ENCODE measurements at regions not wholly inside any gene's neighbourhood (a gene's known extent, or its start where the extent isn't known, plus 50 kb on each side); places are given as distances from the start of the nearest gene placed in this dataset.

- DNase-seq, result no peak
These were observed 165.1 kb upstream of the NCAM1 start for GRCh38 chr11:112795911-112796649.

GRCh38 chr11:112797092-112797491, 164.1 kb upstream of the NCAM1 start:
- DNase-seq, result no peak

GRCh38 chr11:112797648-112798293, 163.4 kb upstream of the NCAM1 start:
- no peak for DNase-seq

GRCh38 chr11:112801025-112801816, 160.0 kb upstream of the NCAM1 start:
- no peak for DNase-seq

GRCh38 chr11:112801817-112802088, 159.5 kb upstream of the NCAM1 start:
- no peak for DNase-seq

- peak; percentile 45 for DNase-seq
These were observed 155.6 kb upstream of the NCAM1 start for GRCh38 chr11:112805658-112806057.

GRCh38 chr11:112806256-112806655, 155.0 kb upstream of the NCAM1 start:
- no peak for DNase-seq

GRCh38 chr11:112806876-112807275, 154.3 kb upstream of the NCAM1 start:
- DNase-seq, result peak; percentile 95

GRCh38 chr11:112809429-112809828, 151.8 kb upstream of the NCAM1 start:
- no peak for DNase-seq

- no peak for DNase-seq
These were observed 150.3 kb upstream of the NCAM1 start for GRCh38 chr11:112810951-112811350.

GRCh38 chr11:112811783-112812182, 149.4 kb upstream of the NCAM1 start:
- DNase-seq, result no peak

- no peak for DNase-seq
These were observed 148.5 kb upstream of the NCAM1 start for GRCh38 chr11:112812729-112813128.

GRCh38 chr11:112814168-112814567, 147.1 kb upstream of the NCAM1 start:
- no peak for DNase-seq

- DNase-seq, result no peak
These were observed 143.8 kb upstream of the NCAM1 start for GRCh38 chr11:112817376-112817775.

GRCh38 chr11:112822478-112823274, 138.5 kb upstream of the NCAM1 start:
- DNase-seq, result peak; percentile 51

- no peak for DNase-seq
These were observed 135.2 kb upstream of the NCAM1 start for GRCh38 chr11:112826026-112826425.

GRCh38 chr11:112826788-112827187, 134.4 kb upstream of the NCAM1 start:
- DNase-seq, result peak; percentile 26

GRCh38 chr11:112828421-112828820, 132.8 kb upstream of the NCAM1 start:
- DNase-seq, result peak; percentile 24

GRCh38 chr11:112829971-112830654, 131.1 kb upstream of the NCAM1 start:
- DNase-seq, result no peak

- DNase-seq, result no peak
These were observed 130.2 kb upstream of the NCAM1 start for GRCh38 chr11:112831041-112831440.

GRCh38 chr11:112831969-112832766, 129.1 kb upstream of the NCAM1 start:
- no peak for DNase-seq

- no peak for DNase-seq
These were observed 126.9 kb upstream of the NCAM1 start for GRCh38 chr11:112834277-112834755.

All from NCI-H2171 treated with DMSO at 0.1 percent for 48 hours (cell line).